HepG2 (cell line): ENCODE measurements at regions not wholly inside any gene's neighbourhood (a gene's known extent, or its start where the extent isn't known, plus 50 kb on each side); places are given as distances from the start of the nearest gene placed in this dataset.
A peak's percentile ranks its signal among the peaks of the same experiment; 100 is the strongest.

Source experiments
- ATF1 ChIP-seq: IDR thresholded peaks from 2 replicates; pipeline ENCODE4 v1.6.1; 2016; ENCODE audit warnings: mild to moderate bottlenecking, control low read depth
- CENPX ChIP-seq: sonication (generic); formaldehyde crosslinking; IDR thresholded peaks from 2 replicates; pipeline ENCODE4 v1.9.0; 2021; ENCODE audit warnings: mild to moderate bottlenecking, missing genetic modification reagents, moderate library complexity
- HINFP ChIP-seq: sonication (generic); formaldehyde crosslinking; IDR thresholded peaks from 2 replicates; pipeline ENCODE4 v1.4.0; 2020; ENCODE audit warnings: low read depth, mild to moderate bottlenecking, missing genetic modification reagents
- NCOA1 ChIP-seq: sonication (generic); formaldehyde crosslinking; IDR thresholded peaks from 2 replicates; pipeline ENCODE4 v1.9.0; 2021; ENCODE audit warnings: missing genetic modification reagents
- POGK ChIP-seq: sonication (generic); formaldehyde crosslinking; conservative IDR thresholded peaks from 2 replicates; pipeline ENCODE4 v1.8.0; 2022; ENCODE audit warnings: mild to moderate bottlenecking, moderate library complexity, missing genetic modification reagents
- PPARG ChIP-seq: conservative IDR thresholded peaks from 2 replicates; pipeline ENCODE4 v1.6.1; 2016; ENCODE audit warnings: missing biosample characterization, missing genetic modification reagents
- PTBP1 ChIP-seq: fragments of 200-400 bp; formaldehyde crosslinking; IDR thresholded peaks from 2 replicates; pipeline ENCODE4 v1.6.1; 2018; ENCODE audit warnings: low read length, low read depth; ENCODE audit not compliant: poor library complexity, severe bottlenecking
- RERE ChIP-seq: IDR thresholded peaks from 2 replicates; pipeline ENCODE4 v1.6.1; 2016; ENCODE audit warnings: low read depth, missing genetic modification reagents, missing compliant biosample characterization
- RNF219 ChIP-seq: sonication (generic); formaldehyde crosslinking; IDR thresholded peaks from 2 replicates; pipeline ENCODE4 v1.5.0; 2020; ENCODE audit warnings: mild to moderate bottlenecking, missing genetic modification reagents
- STAG1 ChIP-seq: sonication (generic); formaldehyde crosslinking; IDR thresholded peaks from 2 replicates; pipeline ENCODE4 v1.4.0; 2020; ENCODE audit warnings: missing genetic modification reagents
- TCF12 ChIP-seq, 2 experiments: fragments of 450-650 bp in 1 of 2; sonication (generic) in 1 of 2; formaldehyde crosslinking in 1 of 2; IDR thresholded peaks; 2 replicates each; pipeline versions ENCODE4 v1.6.1 to v1.8.0; 2017 to 2022; ENCODE audit warnings: antibody characterized with exemption in 1 of 2, mild to moderate bottlenecking in 1 of 2, missing genetic modification reagents in 1 of 2, moderate library complexity in 1 of 2
- YEATS2 ChIP-seq: sonication (generic); formaldehyde crosslinking; IDR thresholded peaks from 2 replicates; pipeline ENCODE4 v1.4.0; 2020; ENCODE audit warnings: missing genetic modification reagents, borderline replicate concordance
- ZBTB1 ChIP-seq: sonication (generic); formaldehyde crosslinking; IDR thresholded peaks from 2 replicates; pipeline ENCODE4 v1.4.0; 2020; ENCODE audit warnings: missing genetic modification reagents, borderline replicate concordance
- ZMAT5 ChIP-seq: sonication (generic); formaldehyde crosslinking; IDR thresholded peaks from 2 replicates; pipeline ENCODE4 v1.5.0; 2020; ENCODE audit warnings: mild to moderate bottlenecking, low read depth, missing genetic modification reagents, borderline replicate concordance
- ZNF331 ChIP-seq: sonication (generic); formaldehyde crosslinking; IDR thresholded peaks from 2 replicates; pipeline ENCODE4 v1.4.0; 2020; ENCODE audit warnings: missing genetic modification reagents
- ZNF572 ChIP-seq: sonication (generic); formaldehyde crosslinking; IDR thresholded peaks from 2 replicates; pipeline ENCODE4 v1.5.1; 2020; ENCODE audit warnings: mild to moderate bottlenecking, missing genetic modification reagents
- ZZZ3 ChIP-seq: sonication (generic); formaldehyde crosslinking; IDR thresholded peaks from 2 replicates; pipeline ENCODE4 v1.4.0; 2020; ENCODE audit warnings: missing genetic modification reagents, mild to moderate bottlenecking, borderline replicate concordance

GRCh38 chr1:224503161-224504118 lies 68.8 kb upstream of the WDR26 start (continued):
- TF ChIP-seq ZZZ3 (CRISPR knock-in tag) (no peak), ZBTB1 (CRISPR knock-in tag) (no peak), RERE (CRISPR knock-in tag) (no peak), CENPX (CRISPR knock-in tag) (no peak), TCF12 (IDR thresholded peaks at IDR 0.05) (no peak), TCF12 (CRISPR knock-in tag; IDR thresholded peaks at IDR 0.05) (no peak), PPARG (CRISPR knock-in tag) (no peak), ZNF572 (no peak), STAG1 (CRISPR knock-in tag) (no peak), ZNF331 (CRISPR knock-in tag) (no peak), YEATS2 (CRISPR knock-in tag) (no peak), POGK (no peak), NCOA1 (no peak), ZMAT5 (CRISPR knock-in tag) (no peak), PTBP1 (no peak), ATF1 (CRISPR knock-in tag) (no peak), HINFP (0 out of 2 replicates have a peak, but pooled peaks have one; percentile 54), RNF219 (CRISPR knock-in tag) (no peak)
